Thyroid gland (tissue), 4 donors: ENCODE measurements at regions not wholly inside any gene's neighbourhood (a gene's known extent, or its start where the extent isn't known, plus 50 kb on each side); places are given as distances from the start of the nearest gene placed in this dataset.

Experiments
- DNase-seq, 2 donors: peaks; one replicate each; pipeline ENCODE4 v3.0.0-alpha.2; 2019
- H3K27ac ChIP-seq, 3 donors: fragments of 200-600 bp; sonication (generic); 1 replicate in 2 of 3; 2 replicates in 1 of 3; pipeline ENCODE4 v1.5.1; 2016 to 2019; ENCODE audit warnings: mild to moderate bottlenecking in 1 of 3, moderate library complexity in 1 of 3
- H3K27me3 ChIP-seq: fragments of 200-600 bp; sonication (generic); one replicate; pipeline ENCODE4 v1.5.1; 2019
- H3K36me3 ChIP-seq, 2 donors: fragments of 200-600 bp; sonication (generic); one replicate each; pipeline ENCODE4 v1.5.1; 2016 to 2019
- H3K4me1 ChIP-seq, 2 donors: fragments of 200-600 bp; sonication (generic); one replicate each; pipeline ENCODE4 v1.5.1; 2017 to 2019
- H3K4me3 ChIP-seq, 3 donors: fragments of 200-600 bp; sonication (generic); replicated peaks in 1 of 3; 1 replicate in 2 of 3; 2 replicates in 1 of 3; pipeline ENCODE4 v1.5.1; 2016; ENCODE audit warnings: mild to moderate bottlenecking in 1 of 3
- H3K9me3 ChIP-seq: fragments of 200-600 bp; sonication (generic); one replicate; pipeline ENCODE4 v1.5.1; 2017
- CTCF ChIP-seq, 6 experiments: fragments of 200-600 bp in 3 of 6; fragments of 450-650 bp in 3 of 6; sonication (generic) in 3 of 6; IDR thresholded peaks; one replicate each; pipeline ENCODE4 v1.5.1; 2016 to 2019; ENCODE audit warnings: antibody characterized with exemption in 6 of 6, mild to moderate bottlenecking in 2 of 6, inconsistent platforms in 1 of 6, moderate library complexity in 1 of 6
- POLR2A ChIP-seq, 2 donors: fragments of 450-650 bp; IDR thresholded peaks; one replicate each; pipeline ENCODE4 v1.6.1; 2017; ENCODE audit warnings: antibody characterized with exemption in 2 of 2, mild to moderate bottlenecking in 2 of 2, moderate library complexity in 1 of 2
- WGBS, 2 donors: methylation state at CpG; one replicate each; pipeline ENCODE4 v1.1.5; 2017; 5-methylcytosine and 5-hydroxymethylcytosine counted together
- intact Hi-C: fragments of 100-400 bp; cut with DNase I; formaldehyde crosslinking; loops from one replicate; pipeline ENCODE4 v1.15.1; 2023

- Histone ChIP-seq H3K4me3 (no peak overlapping the region), H3K4me1 (no peaks in the 10 kb centered on the region), H3K27me3 (no peaks in the 10 kb centered on the region), H3K9me3 (no peaks in the 10 kb centered on the region), H3K36me3 (no peaks in the 10 kb centered on the region), H3K27ac (no peak overlapping the region)
- intact Hi-C loops, result no loop called here
- no peak for TF ChIP-seq POLR2A (IDR thresholded peaks at IDR 0.05)
- no peak for TF ChIP-seq CTCF (IDR thresholded peaks at IDR 0.05)
- DNase-seq, result no peak
- 75 to 88% methylated on average over 3 of the region's 3 CpGs for WGBS, 2 donors
Observed at GRCh38 chr10:130984686-130985085, 326.8 kb downstream of the TCERG1L start.

GRCh38 chr10:130985158-130985753 is 326.3 kb downstream of the TCERG1L start:
- no peak overlapping the region for H3K27ac ChIP-seq
- WGBS, 2 donors, result 89 to 92% methylated on average over 16 of the region's 16 CpGs
- no peak overlapping the region for H3K4me3 ChIP-seq
- TF ChIP-seq POLR2A (IDR thresholded peaks at IDR 0.05) (no peak), CTCF (IDR thresholded peaks at IDR 0.05) (no peak)
- no peaks in the 10 kb centered on the region for H3K4me1 ChIP-seq
- intact Hi-C loops, result no loop called here
- H3K36me3 ChIP-seq, result no peaks in the 10 kb centered on the region
- no peaks in the 10 kb centered on the region for H3K27me3 ChIP-seq
- no peaks in the 10 kb centered on the region for H3K9me3 ChIP-seq
- no peak for DNase-seq

GRCh38 chr10:130986846-130987245 is 324.7 kb downstream of the TCERG1L start:
- Histone ChIP-seq H3K9me3 (no peaks in the 10 kb centered on the region), H3K4me1 (no peaks in the 10 kb centered on the region), H3K4me3 (no peak overlapping the region), H3K27ac (no peak overlapping the region), H3K27me3 (no peaks in the 10 kb centered on the region), H3K36me3 (no peaks in the 10 kb centered on the region)
- WGBS, 2 donors, result 84 to 96% methylated on average over 4 of the region's 4 CpGs
- TF ChIP-seq POLR2A (IDR thresholded peaks at IDR 0.05) (no peak), CTCF (IDR thresholded peaks at IDR 0.05) (no peak)
- intact Hi-C loops, result no loop called here
- no peak for DNase-seq

GRCh38 chr10:130987401-130987800 is 324.1 kb downstream of the TCERG1L start:
- TF ChIP-seq CTCF (IDR thresholded peaks at IDR 0.05) (no peak), POLR2A (IDR thresholded peaks at IDR 0.05) (no peak)
- intact Hi-C loops, result no loop called here
- H3K27ac ChIP-seq, result no peak overlapping the region
- no peak overlapping the region for H3K4me3 ChIP-seq
- H3K4me1 ChIP-seq, result no peaks in the 10 kb centered on the region
- no peaks in the 10 kb centered on the region for H3K27me3 ChIP-seq
- DNase-seq, result no peak
- H3K9me3 ChIP-seq, result no peaks in the 10 kb centered on the region
- 91 to 92% methylated on average over 6 to 7 of the region's 7 CpGs for WGBS, 2 donors
- H3K36me3 ChIP-seq, result no peaks in the 10 kb centered on the region

GRCh38 chr10:130989670-130990232 is 321.8 kb downstream of the TCERG1L start:
- Histone ChIP-seq H3K9me3 (no peaks in the 10 kb centered on the region), H3K27ac (no peak overlapping the region), H3K4me1 (peaks cover 0 to 5% of the 10 kb centered on the region in 2 donors), H3K27me3 (no peaks in the 10 kb centered on the region), H3K4me3 (no peak overlapping the region), H3K36me3 (no peaks in the 10 kb centered on the region)
- TF ChIP-seq CTCF (IDR thresholded peaks at IDR 0.05) (no peak), POLR2A (IDR thresholded peaks at IDR 0.05) (no peak)
- 67 to 75% methylated on average over 6 to 8 of the region's 8 CpGs for WGBS, 2 donors
- no peak for DNase-seq
- intact Hi-C loops, result no loop called here
